Liver (tissue), 8 donors: ENCODE measurements at regions not wholly inside any gene's neighbourhood (a gene's known extent, or its start where the extent isn't known, plus 50 kb on each side); places are given as distances from the start of the nearest gene placed in this dataset.

Source experiments
- DNase-seq: peaks from one replicate; pipeline ENCODE4 v3.0.0-alpha.2; 2017; ENCODE audit warnings: low spot score
- H3K27ac ChIP-seq, 2 donors: one replicate each; pipeline ENCODE4 v1.7.0; 2013; ENCODE audit warnings: inconsistent platforms in 2 of 2, low read length in 2 of 2, control low read depth in 1 of 2, low read depth in 1 of 2, mild to moderate bottlenecking in 1 of 2
- H3K27me3 ChIP-seq, 4 donors: one replicate each; pipeline versions ENCODE4 v1.6.1 to v1.7.0; 2013; ENCODE audit warnings: low read length in 3 of 4, inconsistent platforms in 1 of 4, mild to moderate bottlenecking in 1 of 4, moderate library complexity in 1 of 4; ENCODE audit not compliant: control insufficient read depth in 4 of 4, insufficient read depth in 4 of 4
- H3K36me3 ChIP-seq, 4 donors: one replicate each; pipeline versions ENCODE4 v1.6.1 to v1.7.0; 2013; ENCODE audit warnings: low read length in 3 of 4, mild to moderate bottlenecking in 3 of 4, low read depth in 1 of 4, moderate library complexity in 1 of 4; ENCODE audit not compliant: control insufficient read depth in 4 of 4, insufficient read depth in 3 of 4
- H3K4me1 ChIP-seq, 4 donors: one replicate each; pipeline versions ENCODE4 v1.6.1 to v1.7.0; 2013; ENCODE audit warnings: low read length in 3 of 4, mild to moderate bottlenecking in 3 of 4, moderate library complexity in 1 of 4; ENCODE audit not compliant: control insufficient read depth in 4 of 4, insufficient read depth in 4 of 4
- H3K4me3 ChIP-seq, 3 donors: one replicate each; pipeline versions ENCODE4 v1.6.1 to v1.7.0; 2013; ENCODE audit warnings: low read length in 3 of 3, control low read depth in 1 of 3, low read depth in 1 of 3, mild to moderate bottlenecking in 1 of 3
- H3K9ac ChIP-seq, 2 donors: one replicate each; pipeline ENCODE4 v1.7.0; 2013; ENCODE audit warnings: low read length in 2 of 2, mild to moderate bottlenecking in 2 of 2, moderate library complexity in 2 of 2, control low read depth in 1 of 2, low read depth in 1 of 2
- H3K9me3 ChIP-seq, 4 donors: one replicate each; pipeline versions ENCODE4 v1.6.1 to v1.7.0; 2013; ENCODE audit warnings: low read length in 3 of 4; ENCODE audit not compliant: control insufficient read depth in 4 of 4
- EGR1 ChIP-seq, 2 donors: IDR thresholded peaks; 2 replicates each; pipeline ENCODE4 v1.6.1; 2016 to 2018; ENCODE audit warnings: antibody characterized with exemption in 2 of 2, low read depth in 2 of 2
- FOXA2 ChIP-seq: IDR thresholded peaks from 2 replicates; pipeline ENCODE4 v1.6.1; 2016; ENCODE audit warnings: antibody characterized with exemption
- GABPA ChIP-seq, 2 donors: IDR thresholded peaks in 1 of 2; conservative IDR thresholded peaks in 1 of 2; 2 replicates each; pipeline ENCODE4 v1.6.1; 2016; ENCODE audit warnings: antibody characterized with exemption in 2 of 2, mild to moderate bottlenecking in 1 of 2, moderate library complexity in 1 of 2
- HNF4A ChIP-seq, 2 donors: conservative IDR thresholded peaks; 2 replicates each; pipeline ENCODE4 v1.6.1; 2016; ENCODE audit warnings: antibody characterized with exemption in 2 of 2, mild to moderate bottlenecking in 2 of 2
- HNF4G ChIP-seq: IDR thresholded peaks from 2 replicates; pipeline ENCODE4 v1.6.1; 2016; ENCODE audit warnings: antibody characterized with exemption
- NR2F2 ChIP-seq: IDR thresholded peaks from 2 replicates; pipeline ENCODE4 v1.6.1; 2016; ENCODE audit warnings: antibody characterized with exemption
- RAD21 ChIP-seq, 2 donors: IDR thresholded peaks; 2 replicates each; pipeline ENCODE4 v1.6.1; 2016; ENCODE audit warnings: antibody characterized with exemption in 2 of 2, mild to moderate bottlenecking in 2 of 2
- RXRA ChIP-seq, 2 donors: IDR thresholded peaks; 2 replicates each; pipeline ENCODE4 v1.6.1; 2017 to 2018; ENCODE audit warnings: antibody characterized with exemption in 2 of 2, mild to moderate bottlenecking in 1 of 2
- SP1 ChIP-seq: IDR thresholded peaks from 2 replicates; pipeline ENCODE4 v1.6.1; 2018; ENCODE audit warnings: antibody characterized with exemption, mild to moderate bottlenecking
- TAF1 ChIP-seq: conservative IDR thresholded peaks from 2 replicates; pipeline ENCODE4 v1.6.1; 2016; ENCODE audit warnings: antibody characterized with exemption, mild to moderate bottlenecking
- YY1 ChIP-seq: IDR thresholded peaks from 2 replicates; pipeline ENCODE4 v1.6.1; 2016; ENCODE audit warnings: antibody characterized with exemption, mild to moderate bottlenecking
- WGBS: extraction: QIAGEN DNeasy Blood & Tissue Kit; methylation state at CpG from one replicate; pipeline ENCODE4 v1.1.7; 2013; 5-methylcytosine and 5-hydroxymethylcytosine counted together
- TF ChIP-seq, protein P1 (sequence below): IDR thresholded peaks from 2 replicates; pipeline ENCODE4 v1.6.1; 2016; ENCODE audit warnings: antibody characterized with exemption
- TF ChIP-seq, protein P2 (sequence below): IDR thresholded peaks from 2 replicates; pipeline ENCODE4 v1.6.1; 2016; ENCODE audit warnings: antibody characterized with exemption, mild to moderate bottlenecking
- TF ChIP-seq, protein P3 (sequence below): fragments of 150-350 bp; IDR thresholded peaks from 2 replicates; pipeline ENCODE4 v1.5.1; 2017; ENCODE audit warnings: improper control_type of control experiment, low read depth, low read length; ENCODE audit not compliant: missing input control
- TF ChIP-seq, protein P4 (sequence below): IDR thresholded peaks from 2 replicates; pipeline ENCODE4 v1.6.1; 2016; ENCODE audit warnings: antibody characterized with exemption
- donor health status: healthy.
- donor health status: healthy.
- donor health status: healthy.
- donor health status: healthy.
- donor health status: healthy.

DNA sequence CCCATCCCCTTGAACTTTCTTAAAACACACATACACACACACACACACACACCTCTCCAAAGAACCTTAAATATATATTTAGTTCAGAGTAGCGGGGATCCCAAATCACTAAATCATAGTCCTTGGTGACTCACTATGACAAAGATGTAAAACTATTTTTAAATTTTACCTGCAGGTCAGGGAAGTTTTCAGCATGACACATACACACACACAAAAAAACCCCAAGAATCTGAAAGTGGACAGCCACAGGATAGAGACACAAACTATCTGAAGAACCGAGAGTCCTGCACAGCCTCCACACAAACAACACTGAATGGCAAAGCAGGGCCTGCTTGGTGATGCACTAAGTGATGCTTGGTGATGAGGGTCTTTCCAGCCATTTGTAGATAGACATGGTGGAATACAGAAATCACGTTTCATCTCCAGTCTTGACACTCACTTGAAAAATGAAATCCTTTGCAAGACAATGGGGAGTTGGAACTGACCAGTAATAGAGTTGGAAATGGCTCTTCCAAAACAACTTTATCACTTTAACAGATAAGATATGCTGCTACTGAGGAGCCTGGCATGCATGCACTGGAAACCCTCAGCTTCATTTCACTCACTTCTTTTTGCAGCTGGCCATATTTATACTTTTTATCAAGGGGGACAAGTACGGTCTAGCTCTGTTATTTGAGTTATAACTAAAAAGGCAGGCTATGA is 307.3 kb downstream of the RAPGEF2 start:
- H3K27ac ChIP-seq = no peak overlapping the region
- no peaks in the 10 kb centered on the region for H3K36me3 ChIP-seq
- no peaks in the 10 kb centered on the region for H3K9me3 ChIP-seq
- WGBS = 82% methylated on average over 4 of the region's 4 CpGs
- no peak overlapping the region for H3K4me3 ChIP-seq
- TF ChIP-seq RAD21 (IDR thresholded peaks at IDR 0.05) = no peak
- TF ChIP-seq, protein P1, sequence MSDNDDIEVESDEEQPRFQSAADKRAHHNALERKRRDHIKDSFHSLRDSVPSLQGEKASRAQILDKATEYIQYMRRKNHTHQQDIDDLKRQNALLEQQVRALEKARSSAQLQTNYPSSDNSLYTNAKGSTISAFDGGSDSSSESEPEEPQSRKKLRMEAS = no peak
- TF ChIP-seq NR2F2 = no peak
- no peak for TF ChIP-seq YY1
- no peak for TF ChIP-seq HNF4A (conservative IDR thresholded peaks at IDR 0.05)
- TF ChIP-seq, protein P2, sequence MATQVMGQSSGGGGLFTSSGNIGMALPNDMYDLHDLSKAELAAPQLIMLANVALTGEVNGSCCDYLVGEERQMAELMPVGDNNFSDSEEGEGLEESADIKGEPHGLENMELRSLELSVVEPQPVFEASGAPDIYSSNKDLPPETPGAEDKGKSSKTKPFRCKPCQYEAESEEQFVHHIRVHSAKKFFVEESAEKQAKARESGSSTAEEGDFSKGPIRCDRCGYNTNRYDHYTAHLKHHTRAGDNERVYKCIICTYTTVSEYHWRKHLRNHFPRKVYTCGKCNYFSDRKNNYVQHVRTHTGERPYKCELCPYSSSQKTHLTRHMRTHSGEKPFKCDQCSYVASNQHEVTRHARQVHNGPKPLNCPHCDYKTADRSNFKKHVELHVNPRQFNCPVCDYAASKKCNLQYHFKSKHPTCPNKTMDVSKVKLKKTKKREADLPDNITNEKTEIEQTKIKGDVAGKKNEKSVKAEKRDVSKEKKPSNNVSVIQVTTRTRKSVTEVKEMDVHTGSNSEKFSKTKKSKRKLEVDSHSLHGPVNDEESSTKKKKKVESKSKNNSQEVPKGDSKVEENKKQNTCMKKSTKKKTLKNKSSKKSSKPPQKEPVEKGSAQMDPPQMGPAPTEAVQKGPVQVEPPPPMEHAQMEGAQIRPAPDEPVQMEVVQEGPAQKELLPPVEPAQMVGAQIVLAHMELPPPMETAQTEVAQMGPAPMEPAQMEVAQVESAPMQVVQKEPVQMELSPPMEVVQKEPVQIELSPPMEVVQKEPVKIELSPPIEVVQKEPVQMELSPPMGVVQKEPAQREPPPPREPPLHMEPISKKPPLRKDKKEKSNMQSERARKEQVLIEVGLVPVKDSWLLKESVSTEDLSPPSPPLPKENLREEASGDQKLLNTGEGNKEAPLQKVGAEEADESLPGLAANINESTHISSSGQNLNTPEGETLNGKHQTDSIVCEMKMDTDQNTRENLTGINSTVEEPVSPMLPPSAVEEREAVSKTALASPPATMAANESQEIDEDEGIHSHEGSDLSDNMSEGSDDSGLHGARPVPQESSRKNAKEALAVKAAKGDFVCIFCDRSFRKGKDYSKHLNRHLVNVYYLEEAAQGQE = no peak
- no peak for TF ChIP-seq EGR1 (IDR thresholded peaks at IDR 0.05; ENCODE audit: low read depth in 2 of 2)
- TF ChIP-seq SP1 = no peak
- no peak for TF ChIP-seq HNF4G
- no peak for TF ChIP-seq TAF1
- TF ChIP-seq, protein P3, sequence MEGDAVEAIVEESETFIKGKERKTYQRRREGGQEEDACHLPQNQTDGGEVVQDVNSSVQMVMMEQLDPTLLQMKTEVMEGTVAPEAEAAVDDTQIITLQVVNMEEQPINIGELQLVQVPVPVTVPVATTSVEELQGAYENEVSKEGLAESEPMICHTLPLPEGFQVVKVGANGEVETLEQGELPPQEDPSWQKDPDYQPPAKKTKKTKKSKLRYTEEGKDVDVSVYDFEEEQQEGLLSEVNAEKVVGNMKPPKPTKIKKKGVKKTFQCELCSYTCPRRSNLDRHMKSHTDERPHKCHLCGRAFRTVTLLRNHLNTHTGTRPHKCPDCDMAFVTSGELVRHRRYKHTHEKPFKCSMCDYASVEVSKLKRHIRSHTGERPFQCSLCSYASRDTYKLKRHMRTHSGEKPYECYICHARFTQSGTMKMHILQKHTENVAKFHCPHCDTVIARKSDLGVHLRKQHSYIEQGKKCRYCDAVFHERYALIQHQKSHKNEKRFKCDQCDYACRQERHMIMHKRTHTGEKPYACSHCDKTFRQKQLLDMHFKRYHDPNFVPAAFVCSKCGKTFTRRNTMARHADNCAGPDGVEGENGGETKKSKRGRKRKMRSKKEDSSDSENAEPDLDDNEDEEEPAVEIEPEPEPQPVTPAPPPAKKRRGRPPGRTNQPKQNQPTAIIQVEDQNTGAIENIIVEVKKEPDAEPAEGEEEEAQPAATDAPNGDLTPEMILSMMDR = no peak
- TF ChIP-seq GABPA (IDR thresholded peaks at IDR 0.05 in 1 of 2, conservative IDR thresholded peaks at IDR 0.05 in 1 of 2) = no peak
- no peak for TF ChIP-seq FOXA2
- TF ChIP-seq RXRA (IDR thresholded peaks at IDR 0.05) = no peak
- TF ChIP-seq, protein P4, sequence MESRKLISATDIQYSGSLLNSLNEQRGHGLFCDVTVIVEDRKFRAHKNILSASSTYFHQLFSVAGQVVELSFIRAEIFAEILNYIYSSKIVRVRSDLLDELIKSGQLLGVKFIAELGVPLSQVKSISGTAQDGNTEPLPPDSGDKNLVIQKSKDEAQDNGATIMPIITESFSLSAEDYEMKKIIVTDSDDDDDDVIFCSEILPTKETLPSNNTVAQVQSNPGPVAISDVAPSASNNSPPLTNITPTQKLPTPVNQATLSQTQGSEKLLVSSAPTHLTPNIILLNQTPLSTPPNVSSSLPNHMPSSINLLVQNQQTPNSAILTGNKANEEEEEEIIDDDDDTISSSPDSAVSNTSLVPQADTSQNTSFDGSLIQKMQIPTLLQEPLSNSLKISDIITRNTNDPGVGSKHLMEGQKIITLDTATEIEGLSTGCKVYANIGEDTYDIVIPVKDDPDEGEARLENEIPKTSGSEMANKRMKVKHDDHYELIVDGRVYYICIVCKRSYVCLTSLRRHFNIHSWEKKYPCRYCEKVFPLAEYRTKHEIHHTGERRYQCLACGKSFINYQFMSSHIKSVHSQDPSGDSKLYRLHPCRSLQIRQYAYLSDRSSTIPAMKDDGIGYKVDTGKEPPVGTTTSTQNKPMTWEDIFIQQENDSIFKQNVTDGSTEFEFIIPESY = no peak
- no peak for DNase-seq
- H3K4me1 ChIP-seq = no peaks in the 10 kb centered on the region
- H3K9ac ChIP-seq = no peak overlapping the region
- H3K27me3 ChIP-seq = no peaks in the 10 kb centered on the region

DNA sequence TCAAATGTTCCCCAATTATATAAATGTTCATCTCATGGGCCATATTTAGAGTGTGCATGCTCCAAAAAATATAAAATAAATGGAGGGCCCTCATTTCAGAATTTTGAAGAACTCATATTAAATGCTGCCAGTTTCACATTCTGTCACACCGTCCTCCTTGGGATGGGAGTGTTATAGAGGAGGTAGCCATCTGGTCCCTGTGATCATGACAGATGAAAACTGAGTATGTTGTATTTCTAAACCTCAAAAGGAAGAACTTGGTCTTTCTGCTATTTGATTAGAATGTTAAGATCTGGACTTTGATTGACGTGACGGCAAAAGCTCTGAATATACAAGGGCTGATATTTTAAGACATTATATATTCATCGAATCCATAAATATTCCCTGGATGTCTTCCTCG is 308.0 kb downstream of the RAPGEF2 start:
- WGBS = 92% methylated on average over 5 of the region's 5 CpGs
- Histone ChIP-seq H3K27ac (no peak overlapping the region), H3K4me3 (no peak overlapping the region), H3K27me3 (no peaks in the 10 kb centered on the region), H3K4me1 (no peaks in the 10 kb centered on the region), H3K9me3 (no peaks in the 10 kb centered on the region), H3K9ac (no peak overlapping the region), H3K36me3 (no peaks in the 10 kb centered on the region)
- TF ChIP-seq, protein P2 = no peak
- TF ChIP-seq TAF1 (no peak), FOXA2 (no peak), RAD21 (IDR thresholded peaks at IDR 0.05) (no peak), HNF4G (no peak), GABPA (IDR thresholded peaks at IDR 0.05 in 1 of 2, conservative IDR thresholded peaks at IDR 0.05 in 1 of 2) (no peak)
- TF ChIP-seq, protein P4 = no peak
- DNase-seq = no peak
